HG02870 (cell line): ENCODE measurements at regions not wholly inside any gene's neighbourhood (a gene's known extent, or its start where the extent isn't known, plus 50 kb on each side); places are given as distances from the start of the nearest gene placed in this dataset.
"Not testable (repeated sequence)": the region's sequence is repeated elsewhere in the genome, so short reads cannot be mapped to it uniquely, and the experiment has no call there.

Experiments used
- ATAC-seq: cut with Tn5 transposase; IDR thresholded peaks from one replicate; pipeline ENCODE4 v1.9.1; 2021; ENCODE audit warnings: mild to moderate bottlenecking, moderate library complexity; ENCODE audit not compliant: unreplicated experiment

DNA sequence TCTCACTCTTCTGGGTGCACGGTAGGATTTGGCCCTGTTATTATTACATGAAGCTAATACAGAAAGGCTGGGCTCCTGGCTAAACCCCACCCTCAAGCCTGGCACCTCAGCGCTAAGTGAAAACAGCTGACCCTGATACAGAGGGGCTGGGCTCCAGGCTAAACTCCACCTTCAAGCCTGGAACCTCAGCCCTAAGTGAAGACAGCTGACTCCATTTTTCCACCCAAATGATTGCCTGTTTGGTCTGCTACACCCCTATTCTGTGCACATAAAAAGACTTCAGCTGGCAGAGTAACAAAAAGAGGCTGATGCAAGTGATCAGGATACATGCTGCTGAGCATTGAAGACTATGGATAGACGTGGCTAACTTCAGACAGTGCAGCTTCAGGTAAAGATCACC, 148.4 kb upstream of the CLINT1 start:
- no peak for ATAC-seq

DNA sequence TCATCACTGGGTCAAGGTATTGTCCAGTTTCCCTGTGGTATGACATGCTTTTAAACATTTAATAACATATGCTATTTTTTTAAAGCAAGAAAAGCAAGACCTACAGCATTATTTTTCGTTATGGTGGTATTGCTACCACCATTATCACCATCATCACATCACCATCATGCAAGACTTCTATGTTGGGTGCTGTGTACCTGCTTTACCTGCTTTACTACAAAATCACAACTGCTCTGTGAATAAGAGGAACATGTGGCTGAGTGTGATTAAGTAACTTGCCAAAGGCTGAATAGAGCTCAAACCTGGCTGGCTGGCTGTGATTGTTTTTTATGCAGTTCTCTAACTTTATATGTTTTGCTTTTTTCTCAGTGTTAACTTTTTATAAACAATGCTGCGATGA, 140.8 kb upstream of the CLINT1 start:
- no peak for ATAC-seq

DNA sequence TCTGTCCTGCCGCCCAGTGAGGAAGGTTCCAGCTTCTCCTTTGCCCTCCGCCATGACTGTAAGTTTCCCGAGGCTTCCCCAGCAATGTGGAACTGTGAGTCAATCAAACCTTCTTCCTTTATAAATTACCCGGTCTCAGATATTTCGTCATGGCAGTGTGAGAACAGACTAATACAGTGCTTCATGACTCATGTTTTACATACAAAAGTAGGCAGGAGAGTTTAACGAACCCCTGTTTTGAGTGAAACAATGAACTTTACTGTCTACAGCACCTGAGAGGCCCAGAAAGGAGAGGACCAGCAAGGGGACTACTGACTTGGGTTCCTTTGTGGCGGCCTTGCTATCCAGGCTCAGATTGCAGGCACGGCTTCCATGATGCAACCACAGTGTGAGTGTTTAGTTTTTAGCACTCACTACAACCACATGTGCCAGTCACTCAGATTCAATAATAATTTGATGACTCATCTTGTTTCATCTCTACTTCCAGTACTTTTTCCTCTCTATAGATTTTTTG, 139.1 kb upstream of the CLINT1 start:
- ATAC-seq, result no peak

DNA sequence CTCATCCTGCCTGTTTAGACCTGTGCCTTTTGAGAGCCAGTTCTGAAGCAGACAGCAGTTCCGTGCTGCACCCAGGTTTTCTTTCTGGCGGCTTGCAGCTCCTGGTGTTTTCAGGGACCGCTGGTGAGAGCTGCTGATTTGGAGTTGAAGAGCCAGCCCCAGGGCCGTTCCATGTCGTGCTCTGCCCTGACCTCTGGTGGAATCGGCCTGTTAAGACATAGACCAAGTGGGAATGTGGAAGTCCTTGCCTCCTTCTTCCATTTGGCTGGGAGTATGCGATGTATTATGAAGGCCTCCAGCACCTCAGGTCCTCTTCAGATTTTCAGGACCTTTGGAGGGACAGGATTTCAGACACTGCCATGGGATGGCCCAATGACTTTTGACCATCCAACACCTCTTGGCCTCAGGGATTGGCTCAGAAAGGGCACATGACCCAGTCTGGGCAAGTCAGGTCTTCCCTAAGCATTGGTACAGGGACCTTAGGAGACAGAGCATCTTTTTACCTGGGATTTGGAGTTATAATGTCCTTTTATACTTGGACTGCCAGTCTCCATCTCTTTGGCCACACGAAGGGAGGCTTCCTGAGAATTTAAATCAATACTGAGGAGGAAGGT, 136.1 kb upstream of the CLINT1 start:
- peak; percentile 70 for ATAC-seq

DNA sequence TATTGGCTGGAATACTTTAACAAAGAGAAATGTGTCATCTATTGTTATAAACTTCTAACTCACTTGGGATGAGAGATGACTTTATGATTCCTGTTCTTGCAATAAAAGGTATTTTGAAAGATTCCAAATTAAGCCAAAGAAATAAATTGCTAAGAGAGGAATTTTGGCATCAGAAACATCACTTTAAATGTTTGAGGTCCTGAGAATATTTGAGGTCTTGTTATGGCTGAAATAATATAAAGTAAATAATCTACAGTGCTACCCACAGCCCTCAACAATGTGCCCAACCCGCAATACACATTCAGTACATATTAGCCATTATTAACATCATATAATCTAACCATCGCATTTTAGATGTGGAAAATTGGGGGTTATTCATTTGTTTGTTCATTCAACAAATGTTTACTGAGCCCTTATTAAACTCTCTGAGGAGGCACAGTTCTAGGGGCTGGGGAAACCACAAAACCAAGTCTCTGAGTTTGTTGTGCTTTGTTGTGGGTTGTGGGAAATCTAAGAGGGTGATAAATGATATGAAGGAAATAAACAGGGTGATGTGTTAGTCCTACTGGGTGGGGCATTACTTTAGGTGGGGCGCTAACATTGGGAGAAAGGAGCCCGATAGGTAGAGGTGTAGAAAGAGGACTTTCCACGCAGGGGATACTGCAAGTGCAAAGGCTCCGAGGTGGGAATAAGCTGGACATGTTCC, 135.2 kb upstream of the CLINT1 start:
- no peak for ATAC-seq

DNA sequence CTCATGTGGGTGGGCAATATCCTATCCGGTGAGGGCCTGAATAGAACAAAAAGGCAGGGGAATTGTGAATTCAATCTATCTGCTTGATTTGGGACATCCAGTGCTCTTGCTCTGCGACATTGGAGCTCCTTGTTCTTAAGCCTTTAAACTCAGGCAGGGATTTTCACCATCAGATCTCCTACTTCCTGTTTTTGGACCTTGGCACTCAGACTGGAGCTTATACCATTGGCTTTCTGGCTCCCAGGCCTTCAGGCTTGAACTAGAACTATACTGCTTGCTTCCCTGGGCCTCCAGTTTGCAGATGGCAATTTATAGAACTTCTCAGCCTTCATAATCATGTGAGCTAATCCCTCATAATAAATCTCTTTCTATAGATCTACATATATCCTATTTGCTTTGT, 134.3 kb upstream of the CLINT1 start:
- ATAC-seq, result no peak

DNA sequence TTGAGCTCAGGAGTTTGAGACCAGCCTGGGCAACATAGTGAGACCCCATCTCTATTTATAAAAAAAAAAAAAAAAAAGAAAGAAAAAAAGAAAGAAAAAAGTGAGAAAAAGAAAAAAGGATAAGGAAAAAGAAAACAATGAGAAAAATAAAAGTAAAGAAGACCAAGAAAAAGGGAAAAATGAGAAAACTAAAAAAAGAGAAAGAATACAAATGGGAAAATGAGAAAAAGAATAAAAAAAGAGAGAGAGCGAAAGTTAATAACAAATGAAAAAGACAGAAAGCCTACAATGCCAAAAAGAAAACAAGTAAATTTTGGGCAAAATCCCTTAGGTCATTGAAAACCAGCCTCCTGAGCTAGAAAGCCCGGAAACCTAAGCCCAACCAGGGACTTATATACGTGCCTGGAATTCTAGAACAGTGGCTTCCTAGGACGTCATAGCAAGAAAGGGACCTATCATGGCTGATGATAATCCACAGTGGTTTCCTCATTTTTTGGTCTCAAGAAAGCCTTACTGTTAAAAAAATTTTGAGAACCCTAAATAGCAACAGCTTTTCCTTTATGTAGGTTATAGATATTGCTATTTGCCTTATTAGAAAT, 131.7 kb upstream of the CLINT1 start:
- ATAC-seq, result no peak

DNA sequence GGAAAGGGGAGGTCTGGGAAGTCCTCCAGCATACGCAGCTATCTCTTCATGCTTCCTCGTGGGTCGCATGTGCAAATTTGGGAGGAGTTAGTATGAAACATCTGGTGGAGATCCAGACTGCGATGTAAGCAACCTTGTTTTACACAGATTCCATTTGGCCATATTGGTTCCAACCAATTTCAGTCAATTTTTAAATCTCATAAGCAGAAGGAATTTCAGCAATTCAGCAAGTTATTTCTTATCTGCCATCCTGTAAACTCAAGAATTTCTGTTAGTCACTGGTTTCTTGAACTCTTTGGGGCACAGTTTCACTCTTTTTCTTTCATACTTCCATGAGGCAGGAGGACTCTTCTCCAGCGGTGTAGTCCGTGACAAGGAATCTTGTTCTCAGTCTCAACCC, 130.4 kb upstream of the CLINT1 start:
- ATAC-seq, result no peak

DNA sequence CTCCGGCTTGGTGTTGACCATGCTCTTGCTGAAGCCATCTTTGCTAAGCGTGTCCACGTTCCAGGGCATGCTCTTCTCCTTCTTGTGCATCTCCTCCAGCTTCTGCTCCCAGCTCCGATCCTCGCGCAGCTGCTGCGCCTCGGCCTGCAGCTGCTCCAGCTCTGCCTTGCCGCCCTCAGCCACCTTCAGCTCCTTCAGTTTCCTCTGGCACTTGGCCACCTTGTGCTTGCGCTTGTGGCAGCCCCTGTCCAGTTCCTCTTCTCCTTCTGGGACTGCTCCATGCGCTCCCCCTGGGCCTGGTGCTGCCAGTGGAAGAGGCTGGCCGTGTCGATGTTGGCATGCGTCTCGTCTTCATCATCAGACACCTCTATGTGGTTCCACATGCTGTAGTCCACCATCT, 128.3 kb upstream of the CLINT1 start:
- ATAC-seq, result no peak

DNA sequence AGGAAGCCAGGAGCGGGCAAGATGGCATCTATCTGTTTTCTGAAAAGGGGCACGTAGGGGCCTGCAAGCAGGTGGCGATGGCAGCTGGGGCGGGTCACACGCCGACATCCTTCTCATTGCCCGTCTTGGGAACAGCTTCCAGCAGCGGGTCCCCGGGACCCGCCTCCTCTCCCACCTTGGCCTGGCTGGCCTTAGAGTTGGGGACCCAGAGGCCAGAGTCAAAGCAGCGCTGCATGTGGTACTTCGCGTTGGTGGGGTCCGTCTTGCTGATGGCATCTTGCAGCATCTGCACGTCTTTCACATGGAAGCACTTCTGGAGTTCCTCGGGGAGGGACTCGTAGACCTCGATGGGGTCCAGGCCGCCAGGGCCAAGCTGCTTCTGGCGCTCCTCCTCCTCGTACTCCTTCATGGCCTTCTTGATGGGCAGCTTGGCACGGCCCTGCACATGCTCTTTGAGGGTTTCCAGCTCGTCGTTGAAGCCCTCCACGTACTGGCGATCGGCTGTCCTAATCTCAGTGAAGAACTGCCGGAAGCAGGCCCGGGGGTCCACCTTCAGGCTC, 127.6 kb upstream of the CLINT1 start:
- ATAC-seq, result no peak

DNA sequence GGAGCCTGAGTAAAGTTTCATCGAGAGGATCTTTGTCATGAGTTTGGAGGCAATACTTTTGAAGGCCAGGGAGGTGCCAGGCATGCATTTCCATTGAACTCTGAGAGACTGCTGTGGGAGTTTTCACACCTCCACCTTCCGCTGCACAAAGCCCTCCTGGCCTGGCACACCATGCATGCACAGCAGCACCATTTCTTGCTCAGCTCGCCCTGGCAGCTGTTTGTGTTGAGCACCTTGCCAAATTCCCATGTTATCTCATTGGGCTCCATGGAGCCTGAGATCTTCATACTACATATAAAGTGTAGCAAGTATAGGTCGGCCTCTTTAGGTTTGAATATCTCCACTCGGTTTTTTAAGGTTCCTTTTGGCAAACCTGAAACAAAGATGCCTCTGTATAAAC, 125.7 kb upstream of the CLINT1 start:
- ATAC-seq, result no peak

DNA sequence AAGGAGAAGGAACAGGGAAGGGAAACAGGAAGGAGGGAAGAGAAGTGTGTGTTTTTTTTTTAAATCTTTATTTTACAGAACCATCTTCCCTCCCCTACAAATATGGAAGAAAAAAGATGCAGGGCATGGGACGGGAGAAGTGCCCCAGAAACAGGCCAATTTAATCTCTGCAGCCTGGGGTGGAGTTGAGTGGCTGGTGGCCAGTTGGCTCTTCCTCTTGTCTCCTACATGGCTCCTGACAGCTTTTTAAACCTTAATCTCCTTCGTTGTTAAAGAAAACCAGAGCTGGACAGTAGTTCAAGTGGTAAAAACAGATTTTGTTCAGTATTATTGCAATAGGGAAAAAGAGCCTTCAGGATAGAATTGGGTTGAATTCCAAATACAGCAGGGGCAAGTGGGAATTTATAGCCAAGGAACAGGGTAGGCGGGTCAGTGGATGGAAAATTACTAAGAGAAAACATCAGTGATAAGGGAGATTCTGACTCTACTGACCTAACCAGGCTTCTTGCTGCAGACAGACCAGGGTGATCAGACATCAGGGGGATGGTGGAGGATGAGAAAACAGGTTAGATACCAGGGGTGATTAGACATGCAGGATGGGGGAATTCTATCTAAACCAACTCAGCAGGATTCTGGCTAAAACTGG, 125.1 kb upstream of the CLINT1 start:
- ATAC-seq, result no peak

DNA sequence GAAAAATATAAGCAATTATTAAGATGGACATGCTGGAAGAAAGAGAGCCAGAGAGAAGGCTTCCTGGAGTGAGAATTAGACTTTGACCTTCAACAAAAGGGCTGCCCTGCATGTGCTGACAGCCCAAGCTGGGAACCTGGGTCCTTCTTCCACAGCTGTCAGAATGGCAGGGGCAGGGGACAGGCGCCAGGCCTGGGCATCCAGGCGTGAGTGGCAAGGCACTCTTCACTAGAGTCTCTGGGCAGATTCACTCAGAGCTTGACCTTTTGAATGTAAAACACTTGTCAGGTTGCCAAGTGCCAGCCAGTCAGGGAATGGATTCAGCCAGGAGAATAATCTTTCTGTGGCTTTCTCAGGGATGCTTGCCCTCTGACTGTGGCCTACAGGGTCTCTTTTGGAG, 119.1 kb upstream of the CLINT1 start:
- ATAC-seq, result no peak

DNA sequence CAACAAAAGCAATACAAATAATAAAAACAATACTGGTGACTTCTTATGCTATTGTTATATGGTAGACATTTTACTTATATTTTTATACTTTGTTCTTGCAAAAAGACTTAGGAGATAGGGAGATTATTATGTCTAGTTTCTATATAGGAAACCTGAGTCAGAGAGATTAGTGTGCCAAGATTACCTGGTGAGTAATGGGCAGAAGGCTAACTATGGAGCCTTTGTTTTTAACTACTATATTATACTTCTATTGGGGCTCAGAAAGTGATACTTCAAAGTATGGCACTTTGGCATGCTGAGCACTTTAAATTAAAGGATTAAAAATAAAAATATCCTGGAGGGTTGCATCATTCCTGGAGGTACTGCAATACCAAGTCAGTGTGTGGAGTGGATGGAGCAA, 117.5 kb upstream of the CLINT1 start:
- ATAC-seq, result no peak

DNA sequence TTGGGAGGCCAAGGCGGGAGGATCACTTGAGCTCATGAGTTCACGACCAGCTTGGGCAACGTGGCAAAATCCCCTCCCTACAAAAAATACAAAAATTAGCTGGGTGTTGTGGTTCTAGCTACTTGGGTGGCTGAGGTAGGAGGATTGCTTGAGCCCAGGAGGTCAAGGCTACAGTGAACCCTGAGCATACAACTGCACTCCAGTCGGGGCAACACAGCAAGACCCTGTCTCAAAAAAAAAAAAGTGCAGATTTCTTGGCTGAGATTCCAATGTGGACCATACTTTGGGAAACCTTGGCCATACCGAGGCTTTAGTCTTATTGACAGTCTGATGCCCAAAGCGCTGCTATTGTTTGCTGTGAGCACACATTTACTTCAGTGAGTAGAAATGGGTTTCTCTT, 113.6 kb upstream of the CLINT1 start:
- no peak for ATAC-seq

DNA sequence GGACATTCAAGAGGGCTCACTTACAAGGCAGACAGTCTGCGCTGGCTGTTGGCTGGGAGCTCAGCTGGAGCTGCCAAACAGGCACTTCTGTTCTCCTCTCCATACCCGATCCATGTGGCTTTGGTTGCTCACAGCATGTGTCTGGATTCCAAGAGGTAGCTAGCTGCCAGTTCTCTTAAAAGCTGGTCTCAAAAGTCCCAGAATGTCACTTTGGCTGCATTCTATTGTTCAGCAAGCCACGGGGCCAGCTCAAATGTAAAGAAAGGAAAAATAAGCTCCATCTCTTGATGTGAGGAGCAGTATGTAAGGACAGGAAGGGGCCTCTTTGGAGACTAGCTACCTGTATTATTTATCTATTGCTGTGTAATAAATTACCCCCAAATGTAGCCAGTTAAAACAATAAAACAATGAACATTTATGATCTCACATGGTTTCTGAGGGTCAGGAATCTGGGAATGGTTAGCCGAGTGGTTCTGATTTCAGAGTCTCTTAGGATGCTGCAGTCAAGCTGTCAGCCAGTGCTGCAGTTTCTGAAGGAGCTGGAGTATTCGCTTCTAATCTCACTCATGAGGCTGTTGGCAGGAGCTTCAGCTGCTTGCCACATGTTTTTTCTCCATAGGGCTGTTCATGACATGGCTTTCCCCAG, 112.7 kb upstream of the CLINT1 start:
- ATAC-seq, result no peak

DNA sequence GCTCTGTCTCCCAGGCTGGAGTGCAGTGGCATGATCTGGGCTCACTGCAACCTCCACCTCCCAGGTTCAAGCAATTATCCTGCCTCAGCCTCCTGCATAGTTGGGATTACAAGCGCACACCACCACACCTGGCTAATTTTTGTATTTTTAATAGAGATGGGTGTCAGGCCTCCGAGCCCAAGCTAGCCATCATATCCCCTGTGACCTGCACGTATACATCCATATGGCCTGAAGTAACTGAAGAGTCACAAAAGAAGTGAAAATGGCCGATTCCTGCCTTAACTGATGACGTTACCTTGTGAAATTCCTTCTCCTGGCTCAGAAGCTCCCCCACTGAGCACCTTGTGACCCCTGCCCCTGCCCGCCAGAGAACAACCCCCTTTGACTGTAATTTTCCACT, 109.6 kb upstream of the CLINT1 start:
- not testable (repeated sequence) for ATAC-seq

DNA sequence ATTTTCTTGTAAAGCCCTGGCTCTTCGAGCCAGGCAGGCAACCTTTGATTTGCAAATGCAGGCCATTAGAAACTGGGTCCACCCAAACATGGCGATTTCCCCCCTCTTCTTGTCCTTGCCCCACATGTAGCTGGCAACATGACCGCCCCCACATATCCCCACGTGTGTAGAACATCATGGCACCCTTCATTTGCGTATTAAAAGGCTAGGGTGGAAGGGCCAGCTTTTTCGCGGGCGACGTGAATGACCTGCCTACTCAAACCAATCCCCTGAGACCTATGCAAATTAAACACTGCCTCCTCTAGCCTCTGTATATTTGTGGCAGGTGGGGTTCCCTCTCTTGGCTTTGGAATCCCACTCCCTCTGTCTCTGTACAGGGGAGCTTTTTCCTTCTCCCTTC, 107.0 kb upstream of the CLINT1 start:
- no peak for ATAC-seq

DNA sequence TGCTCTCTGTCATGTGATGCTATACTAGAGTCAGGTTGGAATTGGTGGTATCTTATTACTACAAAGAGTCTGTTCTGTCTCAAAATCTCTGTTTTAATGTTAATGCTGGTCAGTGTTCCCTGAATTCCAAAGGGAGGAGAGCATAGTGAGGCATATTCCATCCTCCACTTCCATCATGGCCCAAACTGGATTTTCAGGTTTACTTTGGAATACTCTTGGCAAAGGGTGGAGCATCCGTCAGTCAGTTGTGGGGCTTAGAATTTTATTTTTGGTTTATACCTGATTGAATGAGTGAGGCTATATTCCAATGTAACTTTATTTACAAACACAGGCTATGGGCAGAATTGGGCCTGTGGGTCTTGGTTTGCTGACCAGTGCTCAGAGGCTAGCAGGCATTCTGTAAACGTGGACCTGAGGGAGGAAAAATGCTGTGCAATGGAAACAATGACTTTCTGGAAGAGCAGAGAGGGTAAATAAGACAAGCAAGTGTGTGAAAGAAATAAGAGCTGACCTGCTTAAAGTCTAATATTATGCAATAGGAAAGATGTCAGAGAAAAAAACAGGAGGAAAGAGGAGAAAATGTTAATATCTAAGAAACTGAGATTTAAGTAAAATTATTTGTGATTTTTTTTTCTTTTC, 106.2 kb upstream of the CLINT1 start:
- ATAC-seq, result no peak

DNA sequence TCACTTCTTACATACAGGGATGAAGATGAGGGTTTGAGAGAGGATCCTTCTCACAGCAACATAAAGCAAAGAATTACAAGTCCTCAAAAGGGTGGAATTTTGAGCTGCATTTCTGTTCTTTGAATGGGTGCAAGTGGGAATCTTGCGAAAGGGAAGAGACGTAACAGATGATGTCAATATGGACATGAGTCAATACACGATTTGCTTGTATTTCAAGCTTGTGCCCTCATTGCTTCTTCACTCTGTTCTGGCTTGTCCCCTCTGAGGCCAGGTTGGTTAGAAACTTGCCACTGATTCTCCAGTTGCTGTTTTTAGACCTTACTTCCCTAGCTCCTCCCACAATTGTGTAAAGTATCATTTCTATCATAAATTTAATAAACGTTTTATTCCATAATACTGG, 104.8 kb upstream of the CLINT1 start:
- ATAC-seq, result no peak

DNA sequence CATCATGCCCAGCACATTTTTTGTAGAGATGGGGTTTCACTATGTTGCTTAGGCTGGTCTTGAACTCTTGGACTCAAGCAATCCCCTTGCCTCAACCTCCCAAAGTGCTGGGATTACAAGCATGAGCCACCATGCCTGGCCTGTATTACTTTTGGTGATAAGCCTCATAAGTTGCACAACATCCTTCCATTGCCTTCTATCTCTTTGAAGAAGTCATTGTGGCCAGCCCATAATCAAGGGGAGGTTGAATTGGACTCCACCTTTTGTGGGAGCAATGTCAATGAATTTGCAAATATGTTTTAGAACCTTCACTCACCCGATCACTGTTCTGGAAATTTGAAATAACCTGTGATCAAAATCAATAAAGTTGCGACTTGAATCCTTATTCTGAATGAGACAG, 104.3 kb upstream of the CLINT1 start:
- no peak for ATAC-seq
